ENCODE measurements at regions not wholly inside any gene's neighbourhood (a gene's known extent, or its start where the extent isn't known, plus 50 kb on each side); places are given as distances from the start of the nearest gene placed in this dataset.

- no peak for TF ChIP-seq POLR2A (IDR thresholded peaks at IDR 0.05)
- no peak for TF ChIP-seq POLR2AphosphoS5 (IDR thresholded peaks at IDR 0.05)
Observed at GRCh38 chr2:217356781-217357180, 496.9 kb upstream of the TNP1 start.
